ENCODE measurements at regions not wholly inside any gene's neighbourhood (a gene's known extent, or its start where the extent isn't known, plus 50 kb on each side); places are given as distances from the start of the nearest gene placed in this dataset.

- intact Hi-C loops (cut with micrococcal nuclease; ENCODE audit: unreplicated experiment) = no loop called here
- in situ Hi-C loops (cut with HindIII; ENCODE audit: low pct_unique_long_range_greater_than_20kb, low sequenced_read_pairs) = no loop called here
- no peak overlapping the region for H3K27ac ChIP-seq (ENCODE audit: low read length)
- no peak for DNase-seq (ENCODE audit: low read depth, low spot score)
- H3K9me3 ChIP-seq (ENCODE audit: control insufficient read depth, insufficient read depth, low read depth, low read length) = no peaks in the 10 kb centered on the region
- no peak for ATAC-seq
- POLR2A ChIA-PET = no interaction called here
- CTCF ChIA-PET = no interaction called here
- no peaks in the 10 kb centered on the region for H3K36me3 ChIP-seq (ENCODE audit: control insufficient read depth, insufficient read depth, low read length)
- TF ChIP-seq REST (IDR thresholded peaks at IDR 0.05; ENCODE audit: insufficient read depth in 1 of 2, low read depth in 2 of 2, low read length in 1 of 2) = no peak
- TF ChIP-seq SIN3A (IDR thresholded peaks at IDR 0.05; ENCODE audit: borderline replicate concordance, insufficient read depth, low read depth, low read length) = no peak
- TF ChIP-seq POLR2AphosphoS5 (IDR thresholded peaks at IDR 0.05; ENCODE audit: low read depth, low read length) = no peak
- TF ChIP-seq CTCF (IDR thresholded peaks at IDR 0.05) = no peak
- no peak for TF ChIP-seq TCF7L2 (IDR thresholded peaks at IDR 0.05; ENCODE audit: low read depth, low read length)
- H3K4me1 ChIP-seq (ENCODE audit: control insufficient read depth, insufficient read depth, low read length) = no peaks in the 10 kb centered on the region
- BruUV-seq (replicated peaks) = no TSS peak
- no peak overlapping the region for H3K4me3 ChIP-seq (ENCODE audit: low read depth in 2 of 2, low read length in 2 of 2)
- no peaks in the 10 kb centered on the region for H3K27me3 ChIP-seq (ENCODE audit: control insufficient read depth, insufficient read depth, low read length)
Measured at GRCh38 chr6:94372229-94372628, 952.9 kb upstream of the EPHA7 start.

GRCh38 chr6:94367316-94367715, 948.0 kb upstream of the EPHA7 start:
- ATAC-seq (no peak), DNase-seq (ENCODE audit: low read depth, low spot score) (no peak)
- intact Hi-C loops (cut with micrococcal nuclease; ENCODE audit: unreplicated experiment) = no loop called here
- H3K9me3 ChIP-seq (ENCODE audit: control insufficient read depth, insufficient read depth, low read depth, low read length) = no peaks in the 10 kb centered on the region
- TF ChIP-seq TCF7L2 (IDR thresholded peaks at IDR 0.05; ENCODE audit: low read depth, low read length) (no peak), POLR2AphosphoS5 (IDR thresholded peaks at IDR 0.05; ENCODE audit: low read depth, low read length) (no peak)
- CTCF ChIA-PET = no interaction called here
- H3K36me3 ChIP-seq (ENCODE audit: control insufficient read depth, insufficient read depth, low read length) = no peaks in the 10 kb centered on the region
- BruUV-seq (replicated peaks) = no TSS peak
- POLR2A ChIA-PET = no interaction called here
- H3K27ac ChIP-seq (ENCODE audit: low read length) = no peak overlapping the region
- H3K4me3 ChIP-seq (ENCODE audit: low read depth in 2 of 2, low read length in 2 of 2) = no peak overlapping the region
- H3K4me1 ChIP-seq (ENCODE audit: control insufficient read depth, insufficient read depth, low read length) = no peaks in the 10 kb centered on the region
- in situ Hi-C loops (cut with HindIII; ENCODE audit: low pct_unique_long_range_greater_than_20kb, low sequenced_read_pairs) = no loop called here
- no peaks in the 10 kb centered on the region for H3K27me3 ChIP-seq (ENCODE audit: control insufficient read depth, insufficient read depth, low read length)

GRCh38 chr6:94362061-94362864, 942.9 kb upstream of the EPHA7 start:
- ATAC-seq (no peak), DNase-seq (ENCODE audit: low read depth, low spot score) (no peak)
- Histone ChIP-seq H3K4me1 (ENCODE audit: control insufficient read depth, insufficient read depth, low read length) (no peaks in the 10 kb centered on the region), H3K27ac (ENCODE audit: low read length) (no peak overlapping the region), H3K36me3 (ENCODE audit: control insufficient read depth, insufficient read depth, low read length) (no peaks in the 10 kb centered on the region), H3K4me3 (ENCODE audit: low read depth in 2 of 2, low read length in 2 of 2) (no peak overlapping the region), H3K27me3 (ENCODE audit: control insufficient read depth, insufficient read depth, low read length) (no peaks in the 10 kb centered on the region), H3K9me3 (ENCODE audit: control insufficient read depth, insufficient read depth, low read depth, low read length) (no peaks in the 10 kb centered on the region)
- no TSS peak for BruUV-seq (replicated peaks)
- intact Hi-C loops (cut with micrococcal nuclease; ENCODE audit: unreplicated experiment) = no loop called here
- in situ Hi-C loops (cut with HindIII; ENCODE audit: low pct_unique_long_range_greater_than_20kb, low sequenced_read_pairs) = no loop called here
- ChIA-PET POLR2A (no interaction called here), CTCF (no interaction called here)
- TF ChIP-seq CTCF (IDR thresholded peaks at IDR 0.05) = no peak
- TF ChIP-seq TCF7L2 (IDR thresholded peaks at IDR 0.05; ENCODE audit: low read depth, low read length) = no peak
- no peak for TF ChIP-seq SIN3A (IDR thresholded peaks at IDR 0.05; ENCODE audit: borderline replicate concordance, insufficient read depth, low read depth, low read length)
- TF ChIP-seq POLR2AphosphoS5 (IDR thresholded peaks at IDR 0.05; ENCODE audit: low read depth, low read length) = no peak
- TF ChIP-seq REST (IDR thresholded peaks at IDR 0.05; ENCODE audit: insufficient read depth in 1 of 2, low read depth in 2 of 2, low read length in 1 of 2) = no peak
